Endothelial cell of hepatic sinusoid (primary cell): ENCODE measurements at regions not wholly inside any gene's neighbourhood (a gene's known extent, or its start where the extent isn't known, plus 50 kb on each side); places are given as distances from the start of the nearest gene placed in this dataset.
"Not testable (repeated sequence)": the region's sequence is repeated elsewhere in the genome, so short reads cannot be mapped to it uniquely, and the experiment has no call there.

Experiments used
- in situ Hi-C: cut with HindIII; loops from 2 replicates; pipeline ENCODE4 v1.10.0; 2017; ENCODE audit warnings: low sequenced_read_pairs

- in situ Hi-C loops, result no loop called here
These were observed 126.3 kb upstream of the PLAAT1 start for GRCh38 chr3:193114431-193115340.

GRCh38 chr3:193116871-193117270 lies 124.2 kb upstream of the PLAAT1 start:
- in situ Hi-C loops, result no loop called here

DNA sequence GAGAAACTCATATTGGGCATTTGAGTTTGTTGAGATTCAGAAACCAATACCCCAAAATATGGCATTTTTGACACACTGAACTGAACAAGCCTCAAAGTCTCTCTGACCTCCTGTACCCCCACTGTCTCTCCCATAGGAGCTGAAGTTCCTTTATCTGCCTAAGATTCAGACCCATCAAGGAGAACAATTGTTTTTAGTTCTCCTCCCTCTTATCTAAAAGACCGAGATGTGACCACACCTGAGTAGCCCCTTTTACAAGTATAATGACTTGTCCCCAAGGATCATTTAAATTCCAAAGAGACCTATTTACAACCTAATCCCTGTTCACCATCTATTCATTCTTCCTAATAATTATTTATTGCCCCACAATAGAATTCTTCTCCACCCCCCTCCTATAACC lies 122.1 kb upstream of the PLAAT1 start:
- in situ Hi-C loops, result no loop called here

GRCh38 chr3:193119926-193120325 lies 121.1 kb upstream of the PLAAT1 start:
- in situ Hi-C loops, result no loop called here

DNA sequence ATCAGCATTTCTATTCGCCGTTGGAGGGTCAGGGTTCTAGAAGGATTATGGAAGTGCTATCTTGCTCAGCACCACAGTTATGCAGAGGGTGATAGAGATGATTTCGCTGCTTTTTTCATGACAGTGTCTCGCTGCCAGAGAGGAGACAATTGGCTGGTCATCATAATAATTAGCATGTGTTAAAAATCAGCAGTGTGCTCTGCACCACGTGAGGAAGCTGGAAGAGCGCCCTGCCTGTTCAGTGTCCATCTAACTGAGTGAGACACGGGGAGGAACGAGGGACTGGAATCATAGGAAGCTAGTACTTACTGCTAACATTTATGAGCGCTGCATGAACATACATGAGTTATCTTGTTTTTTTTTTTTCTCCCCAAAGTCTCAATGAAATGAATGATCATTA lies 116.2 kb upstream of the PLAAT1 start:
- in situ Hi-C loops, result no loop called here

DNA sequence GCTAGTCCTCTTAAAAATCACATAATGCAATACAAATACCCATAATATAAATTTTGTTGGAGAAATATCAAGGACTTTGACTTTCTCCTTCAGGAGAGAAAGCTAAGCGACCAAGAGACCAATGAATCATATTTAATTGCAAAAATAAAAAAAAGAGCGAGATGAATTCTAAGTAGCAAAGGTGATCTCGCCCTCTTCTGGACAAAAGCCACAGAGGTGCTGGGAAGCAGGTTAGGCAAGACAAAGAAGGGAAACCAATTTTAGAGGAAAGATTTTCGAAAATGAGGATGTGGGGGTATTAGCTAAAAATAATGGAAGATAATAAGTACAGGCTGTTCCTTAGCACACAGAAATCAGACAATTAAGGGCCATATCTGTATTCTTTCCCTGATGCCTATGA lies 111.4 kb upstream of the PLAAT1 start:
- in situ Hi-C loops, result no loop called here

- in situ Hi-C loops, result no loop called here
These were observed 110.4 kb upstream of the PLAAT1 start for GRCh38 chr3:193130576-193130975.

DNA sequence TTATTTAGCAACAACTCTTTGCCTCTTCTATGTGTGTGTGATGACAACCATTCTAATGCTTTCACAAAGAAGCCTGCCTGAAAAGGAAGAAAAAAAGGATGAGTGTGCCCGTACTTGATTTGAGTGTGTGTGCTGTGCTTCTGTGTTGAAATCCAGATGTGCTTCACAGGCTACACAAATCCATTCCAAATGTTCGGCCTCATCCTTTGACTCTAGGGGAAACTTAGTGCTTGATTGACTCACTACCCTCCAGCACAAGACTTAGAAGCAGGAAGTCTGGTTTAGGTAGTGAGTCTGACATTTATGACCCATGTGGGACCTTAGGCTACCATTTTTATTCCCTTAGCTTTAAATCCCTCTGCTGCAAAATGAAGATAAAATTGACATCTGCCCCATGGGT lies 108.8 kb upstream of the PLAAT1 start:
- in situ Hi-C loops, result no loop called here

DNA sequence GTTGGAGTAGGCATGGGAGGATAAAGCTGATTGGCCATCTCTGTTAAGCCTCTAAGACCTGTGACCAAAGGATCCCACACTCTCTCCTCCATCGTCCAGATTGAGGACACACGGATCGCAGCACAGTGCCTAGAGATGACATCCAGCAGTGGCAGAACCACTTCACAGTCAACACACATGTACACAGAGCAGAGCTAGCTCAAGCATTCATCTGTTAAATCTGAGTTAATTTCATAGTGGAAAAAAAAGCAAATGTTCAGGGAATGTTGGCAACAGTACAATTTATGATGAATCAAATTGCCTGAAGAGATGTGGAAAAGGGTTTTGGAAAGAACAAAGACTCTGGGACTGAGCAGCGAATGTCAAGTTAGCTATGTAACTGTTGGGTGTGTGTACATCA lies 108.1 kb upstream of the PLAAT1 start:
- in situ Hi-C loops, result no loop called here

- in situ Hi-C loops, result no loop called here
These were observed 106.2 kb upstream of the PLAAT1 start for GRCh38 chr3:193134856-193135255.

- in situ Hi-C loops, result loop anchor here (5.0 kb wide), 1 partner anchor 52 kb away; no protein-coding TSS in a partner anchor
These were observed 100.6 kb upstream of the PLAAT1 start for GRCh38 chr3:193140381-193140780.

DNA sequence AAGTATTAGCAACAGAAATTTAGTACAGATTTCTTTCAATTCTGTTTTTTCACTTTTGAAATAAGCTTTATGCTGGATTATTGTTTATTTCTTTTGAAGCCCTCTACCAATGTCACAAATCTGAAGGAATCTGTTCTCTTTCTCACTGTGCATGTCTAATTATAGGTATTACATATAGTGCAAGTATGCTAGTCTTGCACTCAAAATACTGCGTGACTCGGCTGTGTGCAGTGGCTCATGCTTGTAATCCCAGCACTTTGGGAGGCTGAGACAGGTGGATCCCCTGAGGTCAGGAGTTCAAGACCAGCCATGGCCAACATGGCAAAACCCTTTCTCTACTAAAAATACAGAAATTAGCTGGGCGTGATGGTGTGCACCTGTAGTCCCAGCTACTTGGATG lies 95.8 kb upstream of the PLAAT1 start:
- in situ Hi-C loops, result no loop called here

DNA sequence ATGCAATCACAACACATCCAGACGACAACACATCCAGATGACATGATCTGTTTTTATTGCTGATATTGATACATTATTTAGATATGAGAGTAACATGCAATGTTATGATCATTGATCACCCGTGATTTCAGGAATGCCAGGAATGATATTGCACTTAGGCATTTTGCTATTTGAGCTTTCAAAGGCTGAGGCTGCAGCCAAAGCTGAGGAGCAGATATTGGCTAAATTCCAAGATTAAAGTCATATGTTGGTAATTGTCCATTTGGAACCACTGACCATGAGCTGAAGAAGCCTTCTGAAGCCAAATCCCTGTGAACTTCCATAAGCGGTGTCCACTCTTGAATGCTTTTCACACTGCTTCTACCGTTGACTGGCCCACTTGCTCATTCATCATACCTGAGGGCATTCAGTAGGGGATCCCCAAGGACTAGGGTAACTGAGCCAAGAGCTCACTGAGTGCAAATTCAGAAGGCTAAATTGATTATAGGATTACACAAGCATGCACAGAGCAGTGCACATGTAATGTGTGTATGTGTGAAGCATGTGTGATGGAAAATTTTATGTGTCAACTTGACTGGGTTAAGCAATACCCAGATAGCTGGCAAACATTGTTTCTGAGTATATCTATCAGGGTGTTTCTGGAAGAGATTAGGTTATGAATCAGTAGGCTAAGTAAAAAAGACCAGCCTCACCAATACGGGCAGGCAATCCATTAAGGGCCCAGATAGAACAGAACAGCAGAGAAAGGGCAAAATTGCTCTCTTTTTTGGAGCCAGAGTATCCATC lies 92.1 kb upstream of the PLAAT1 start:
- in situ Hi-C loops, result no loop called here

DNA sequence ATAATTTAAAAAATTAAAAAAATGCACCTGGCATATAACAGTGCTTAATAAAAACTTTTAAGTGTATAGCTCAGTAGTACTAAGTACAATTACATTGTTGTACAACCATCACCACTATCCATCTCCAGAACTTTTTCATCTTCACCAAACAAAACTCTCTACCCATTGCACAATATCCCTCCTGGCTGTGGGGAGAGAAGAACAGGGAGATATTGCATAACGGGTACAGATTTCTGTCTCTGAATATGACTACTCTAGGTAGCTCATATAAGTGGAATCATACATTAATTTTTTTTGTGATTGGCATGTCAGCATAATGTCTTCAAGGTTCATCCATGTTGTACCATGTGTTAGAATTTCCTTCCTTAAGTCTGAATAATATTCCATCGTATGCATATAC lies 91.0 kb upstream of the PLAAT1 start:
- in situ Hi-C loops, result no loop called here

- in situ Hi-C loops, result not testable (repeated sequence)
These were observed 85.8 kb upstream of the PLAAT1 start for GRCh38 chr3:193155044-193155781.

GRCh38 chr3:193157051-193157450 lies 84.0 kb upstream of the PLAAT1 start:
- in situ Hi-C loops, result no loop called here

- in situ Hi-C loops, result no loop called here
These were observed 75.4 kb upstream of the PLAAT1 start for GRCh38 chr3:193165431-193166120.

- in situ Hi-C loops, result no loop called here
These were observed 72.1 kb upstream of the PLAAT1 start for GRCh38 chr3:193168931-193169330.

- in situ Hi-C loops, result no loop called here
These were observed 66.9 kb upstream of the PLAAT1 start for GRCh38 chr3:193174140-193174539.

DNA sequence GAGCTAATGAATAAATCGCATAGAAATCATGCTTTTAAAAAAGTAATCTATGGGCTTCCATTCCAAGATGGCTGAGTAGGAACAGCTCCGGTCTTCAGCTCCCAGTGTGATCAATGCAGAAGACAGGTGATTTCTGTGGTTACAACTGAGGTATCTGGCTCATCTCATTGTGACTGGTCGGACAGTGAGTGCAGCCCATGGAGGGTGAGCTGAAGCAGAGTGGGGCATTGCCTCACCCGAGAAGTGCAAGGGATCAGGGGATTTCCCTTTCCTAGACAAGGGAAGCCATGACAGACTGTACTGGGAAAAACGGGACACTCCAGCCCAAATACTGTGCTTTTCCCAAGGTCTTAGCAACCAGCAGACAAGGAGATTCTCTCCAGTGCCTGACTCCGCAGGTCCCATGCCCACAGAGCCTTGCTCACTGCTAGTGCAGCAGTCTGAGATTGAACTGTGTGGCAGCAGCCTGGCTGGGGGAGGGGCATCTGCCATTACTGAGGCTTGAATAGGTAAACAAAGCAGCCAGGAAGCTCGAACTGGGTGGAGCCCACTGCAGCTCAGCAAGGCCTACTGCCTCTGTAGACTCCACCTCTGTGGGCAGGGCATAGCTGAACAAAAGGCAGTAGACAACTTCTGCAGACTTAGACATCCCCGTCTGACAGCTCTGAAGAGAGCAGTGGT lies 61.5 kb upstream of the PLAAT1 start:
- in situ Hi-C loops, result not testable (repeated sequence)
